ENCODE measurements at regions not wholly inside any gene's neighbourhood (a gene's known extent, or its start where the extent isn't known, plus 50 kb on each side); places are given as distances from the start of the nearest gene placed in this dataset.
"Not testable (repeated sequence)": the region's sequence is repeated elsewhere in the genome, so short reads cannot be mapped to it uniquely, and the experiment has no call there.

GRCh38 chr4:141340458-141340857 is 119.8 kb downstream of the ZNF330 start:
- no peak for DNase-seq (ENCODE audit: low read depth, low spot score)

- no peak for DNase-seq (ENCODE audit: low read depth, low spot score)
Measured at GRCh38 chr4:141346144-141346543, 125.4 kb downstream of the ZNF330 start.

DNA sequence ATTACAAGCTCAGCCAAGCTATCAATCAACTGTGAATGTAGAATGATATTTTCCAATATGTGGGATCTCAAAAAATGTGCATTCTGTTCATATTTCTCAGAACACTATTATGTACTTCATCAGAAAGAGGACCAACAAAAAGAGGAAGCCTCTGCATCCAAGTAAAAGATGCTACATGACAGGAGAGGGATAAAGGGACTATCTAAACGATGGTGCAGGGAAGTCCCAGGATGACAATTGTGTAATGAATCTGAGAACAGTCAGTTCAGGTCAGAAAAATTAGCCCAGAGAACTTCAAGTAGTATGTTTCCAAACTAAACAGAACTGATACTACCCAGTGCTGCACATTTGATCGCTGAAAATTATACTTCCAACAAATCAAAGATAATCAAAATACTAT is 127.0 kb downstream of the ZNF330 start:
- DNase-seq (ENCODE audit: low read depth, low spot score), result no peak

DNA sequence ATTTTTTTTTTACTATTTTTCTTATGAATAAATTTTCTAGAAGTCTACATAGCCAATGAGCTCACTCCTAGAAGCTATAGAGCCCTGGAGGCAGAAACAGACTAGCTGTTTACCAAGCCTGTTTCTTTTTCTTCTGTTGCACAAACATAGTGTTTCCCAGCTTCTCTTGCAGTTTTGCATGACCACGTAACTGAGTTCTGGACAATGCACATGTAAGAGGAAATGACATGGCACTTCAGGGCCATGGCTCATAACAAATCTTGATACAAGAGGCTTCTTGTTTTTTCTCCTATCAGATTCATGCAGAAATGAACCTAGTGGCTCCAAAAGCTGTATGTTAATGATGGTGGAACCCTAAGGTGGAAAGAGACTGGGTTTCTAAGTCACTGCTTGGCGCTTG is 127.4 kb downstream of the ZNF330 start:
- DNase-seq (ENCODE audit: low read depth, low spot score), result no peak

DNA sequence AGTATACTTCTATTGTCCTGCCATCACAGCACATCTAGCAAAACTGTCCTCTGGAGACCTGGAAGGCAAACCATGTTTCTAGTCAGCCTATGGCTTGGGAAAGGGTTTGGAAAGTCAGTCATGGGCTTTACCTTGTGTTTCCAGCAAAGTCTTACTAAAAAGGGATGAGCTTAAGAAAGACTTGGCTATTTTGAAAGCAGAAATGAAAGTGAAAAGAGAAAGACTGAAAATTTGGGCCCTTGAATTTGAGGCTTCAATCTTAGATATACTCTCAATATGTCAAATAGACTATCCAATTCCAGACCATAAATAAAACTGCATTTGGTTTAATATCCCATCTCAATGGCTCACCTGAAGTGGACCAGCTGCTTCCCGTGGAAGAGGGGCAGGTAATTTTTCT is 127.9 kb downstream of the ZNF330 start:
- no peak for DNase-seq (ENCODE audit: low read depth, low spot score)

GRCh38 chr4:141349236-141349635 is 128.5 kb downstream of the ZNF330 start:
- no peak for DNase-seq (ENCODE audit: low read depth, low spot score)

DNA sequence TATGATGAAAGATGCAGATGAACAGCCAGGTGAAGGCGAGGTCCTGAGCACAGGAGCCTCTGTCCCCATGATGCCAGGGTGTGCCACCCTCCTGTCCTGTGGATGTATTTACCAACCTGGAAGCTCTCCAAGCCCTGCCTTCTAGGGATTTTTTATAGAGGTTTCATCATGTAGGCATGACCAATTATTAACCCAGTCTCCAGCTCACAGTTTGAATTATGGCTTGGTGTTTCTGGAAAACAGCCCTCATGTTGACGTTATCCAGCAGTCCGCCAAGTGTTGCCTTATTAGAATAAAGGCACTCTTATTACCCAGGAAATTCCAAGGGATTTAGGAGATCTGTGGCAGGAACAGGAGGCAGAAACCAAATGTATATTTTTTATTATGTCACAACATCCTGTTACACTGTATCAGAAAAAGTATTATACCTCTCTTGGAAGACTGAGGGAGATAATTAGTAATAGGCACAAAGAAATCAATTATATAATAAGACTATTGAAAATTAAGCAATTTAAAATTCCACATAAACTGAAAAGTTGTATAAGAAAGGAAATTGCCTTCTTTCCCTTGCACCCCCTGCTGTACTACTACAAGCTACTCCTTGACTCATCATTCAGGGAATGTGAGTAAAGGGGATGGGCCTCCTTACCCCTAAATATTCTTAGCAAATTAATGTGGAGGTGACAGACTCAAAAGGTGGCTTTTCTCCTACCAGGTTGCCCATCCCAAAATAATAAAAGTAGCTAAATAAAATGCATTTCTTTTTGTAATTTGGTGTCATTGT is 129.6 kb downstream of the ZNF330 start:
- no peak for DNase-seq (ENCODE audit: low read depth, low spot score)

- no peak for DNase-seq (ENCODE audit: low read depth, low spot score)
Measured at GRCh38 chr4:141352331-141352730, 131.6 kb downstream of the ZNF330 start.

- no peak for DNase-seq (ENCODE audit: low read depth, low spot score)
Measured at GRCh38 chr4:141352909-141353525, 132.3 kb downstream of the ZNF330 start.

GRCh38 chr4:141356321-141356962 is 135.7 kb downstream of the ZNF330 start:
- no peak for DNase-seq (ENCODE audit: low read depth, low spot score)

GRCh38 chr4:141356963-141357335 is 136.3 kb downstream of the ZNF330 start:
- no peak for DNase-seq (ENCODE audit: low read depth, low spot score)

DNA sequence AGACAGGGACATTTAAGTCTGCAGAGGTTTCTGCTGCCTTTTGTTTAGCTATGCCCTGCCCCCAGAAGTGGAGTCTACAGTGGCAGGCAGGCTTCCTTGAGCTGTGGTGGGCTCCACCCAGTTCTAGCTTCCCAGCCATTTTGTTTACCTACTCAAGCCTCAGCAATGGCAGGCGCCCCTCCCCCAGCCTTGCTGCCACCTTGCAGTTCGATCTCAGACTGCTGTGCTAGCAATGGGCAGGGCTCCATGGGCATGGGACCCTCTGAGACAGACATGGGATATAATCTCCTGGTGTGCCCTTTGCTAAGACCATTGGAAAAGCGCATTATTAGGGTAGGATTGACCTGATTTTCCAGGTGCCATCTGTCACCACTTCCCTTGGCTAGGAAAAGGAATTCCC is 147.5 kb downstream of the ZNF330 start:
- not testable (repeated sequence) for DNase-seq (ENCODE audit: low read depth, low spot score)

- no peak for DNase-seq (ENCODE audit: low read depth, low spot score)
Measured at GRCh38 chr4:141371206-141371605, 150.5 kb downstream of the ZNF330 start.

DNA sequence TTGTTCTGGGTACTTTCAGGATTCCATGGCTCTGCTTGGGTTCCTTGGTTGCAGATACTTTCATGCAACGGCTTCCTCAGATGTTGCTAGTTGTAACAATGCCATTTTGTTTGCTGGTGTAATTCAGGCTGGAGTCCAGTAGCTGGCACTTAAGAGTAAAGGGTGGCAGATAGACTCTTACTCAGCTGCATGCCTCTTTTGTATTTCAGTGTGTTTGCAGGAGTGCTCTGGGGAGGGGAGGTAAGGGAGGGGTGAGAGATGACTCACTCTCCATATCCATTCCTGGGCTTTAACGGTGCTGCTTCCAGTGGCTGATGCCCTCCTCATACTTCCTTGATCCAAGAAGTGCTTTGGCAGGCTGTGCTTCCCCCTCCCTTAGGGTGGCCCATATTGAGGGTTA is 155.2 kb downstream of the ZNF330 start:
- DNase-seq (ENCODE audit: low read depth, low spot score), result peak; percentile 31

DNA sequence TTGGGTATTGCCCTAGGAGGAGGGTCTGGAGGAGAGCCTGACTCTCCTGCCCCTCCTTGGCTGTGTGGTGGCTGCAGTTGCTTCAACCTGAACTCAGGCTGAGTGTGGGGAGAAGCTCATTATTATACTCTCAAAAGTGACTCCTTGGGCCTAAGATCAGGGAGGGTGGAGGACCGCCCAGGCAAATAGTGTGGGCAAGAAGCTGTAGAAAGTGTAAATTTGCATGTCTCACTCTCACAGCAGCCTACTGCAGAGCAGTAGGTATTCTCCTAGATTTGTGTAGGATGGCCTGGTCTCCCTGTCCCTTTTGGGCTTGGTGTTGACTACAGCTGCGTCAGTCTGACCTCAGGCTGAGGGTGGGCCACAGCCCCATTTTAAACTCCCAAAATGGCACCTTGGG is 156.1 kb downstream of the ZNF330 start:
- no peak for DNase-seq (ENCODE audit: low read depth, low spot score)

- no peak for DNase-seq (ENCODE audit: low read depth, low spot score)
Measured at GRCh38 chr4:141387299-141387698, 166.6 kb downstream of the ZNF330 start.

- DNase-seq (ENCODE audit: low read depth, low spot score), result peak; percentile 15
Measured at GRCh38 chr4:141388481-141388880, 167.8 kb downstream of the ZNF330 start.

DNA sequence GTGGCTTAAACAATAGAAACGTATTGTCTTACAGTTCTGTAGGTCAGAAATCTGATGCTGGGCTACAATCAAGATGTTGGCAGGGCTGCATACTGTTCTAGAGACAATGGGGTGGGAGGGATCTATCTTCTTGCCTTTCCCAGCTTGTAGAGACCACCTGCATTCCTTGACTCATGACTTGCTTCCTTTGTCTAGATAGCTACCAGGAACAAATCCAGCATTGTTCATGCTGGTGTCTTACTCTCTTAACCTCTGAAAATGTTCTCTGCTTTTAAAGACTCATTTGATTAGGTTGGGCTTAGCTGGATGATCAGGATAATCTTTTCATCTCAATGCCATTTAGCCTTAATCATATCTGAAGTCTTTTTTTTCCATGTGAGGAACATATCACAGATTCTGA is 169.0 kb downstream of the ZNF330 start:
- no peak for DNase-seq (ENCODE audit: low read depth, low spot score)

GRCh38 chr4:141390571-141390970 is 169.9 kb downstream of the ZNF330 start:
- DNase-seq (ENCODE audit: low read depth, low spot score), result no peak

DNA sequence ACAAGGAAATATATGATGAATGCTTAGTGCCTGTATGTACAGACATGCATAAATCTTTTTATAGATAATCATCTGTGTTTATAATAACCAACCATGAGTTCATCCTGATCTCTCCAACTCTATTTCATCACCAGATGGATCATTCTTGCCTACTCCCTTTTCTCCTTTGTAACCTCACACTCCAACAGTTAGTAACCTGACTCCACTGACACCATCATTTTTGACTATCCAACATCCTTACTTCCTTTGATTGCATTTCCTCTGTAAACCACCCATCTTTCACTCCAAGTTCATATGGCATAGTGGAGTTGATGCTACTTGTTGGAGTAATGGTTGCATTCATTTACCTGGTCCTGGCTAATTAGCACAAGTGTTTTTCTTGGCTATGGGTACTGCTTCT is 170.6 kb downstream of the ZNF330 start:
- DNase-seq (ENCODE audit: low read depth, low spot score), result no peak

GRCh38 chr4:141391771-141392170 is 171.1 kb downstream of the ZNF330 start:
- no peak for DNase-seq (ENCODE audit: low read depth, low spot score)

GRCh38 chr4:141395246-141395830 is 174.6 kb downstream of the ZNF330 start:
- no peak for DNase-seq (ENCODE audit: low read depth, low spot score)

DNA sequence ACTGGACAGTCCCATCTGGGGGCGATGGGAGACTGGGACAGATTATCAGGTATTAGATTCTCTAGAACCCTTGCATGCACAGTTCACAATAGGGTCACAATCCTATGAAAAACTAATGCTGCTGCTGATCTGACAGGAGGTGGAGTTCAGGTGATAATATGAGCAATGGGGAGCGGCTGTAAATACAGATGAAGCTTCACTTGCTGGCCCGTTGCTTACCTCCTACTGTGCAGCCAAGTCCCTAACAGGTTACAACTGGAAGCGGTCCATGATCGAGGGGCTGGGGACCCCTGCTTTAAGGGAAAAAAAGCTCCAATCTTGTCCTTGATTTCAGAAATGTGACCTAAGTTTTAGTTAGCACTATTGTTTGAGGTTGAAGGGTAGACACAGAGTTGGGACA is 175.2 kb downstream of the ZNF330 start:
- DNase-seq (ENCODE audit: low read depth, low spot score), result no peak

All from smooth muscle cell of the brain vasculature (primary cell).